ENCODE measurements at regions not wholly inside any gene's neighbourhood (a gene's known extent, or its start where the extent isn't known, plus 50 kb on each side); places are given as distances from the start of the nearest gene placed in this dataset.

DNA sequence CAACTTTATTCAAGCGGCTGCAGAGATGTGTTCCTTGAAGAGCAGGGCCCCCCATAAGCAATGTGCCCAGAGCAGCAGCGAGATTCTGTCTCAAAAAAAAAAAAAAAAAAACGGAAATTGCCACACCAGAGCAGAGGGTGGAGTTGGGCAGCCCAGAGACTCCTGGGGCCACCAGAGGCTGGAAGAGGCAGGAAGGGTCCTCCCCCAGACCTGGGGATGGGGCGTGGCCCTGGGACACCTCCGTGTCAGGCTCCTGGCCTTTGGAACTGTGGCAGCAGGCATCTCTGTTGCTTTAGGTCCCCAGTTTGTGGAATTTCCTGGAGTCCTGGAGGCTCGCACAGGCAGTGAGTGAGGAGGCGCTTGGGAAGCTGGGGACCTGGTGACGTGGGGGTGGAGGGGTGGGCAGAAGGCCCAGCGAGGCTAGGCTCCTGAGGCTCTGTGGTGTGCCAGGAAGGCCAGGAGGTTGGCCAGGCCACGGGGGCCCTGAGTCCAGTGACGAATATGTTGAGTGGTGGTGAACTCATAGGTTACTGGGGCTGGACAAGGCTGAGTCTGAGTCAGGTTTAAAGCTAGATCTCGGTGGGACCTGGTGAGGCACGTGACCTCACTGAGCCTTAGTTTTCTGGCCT is 735.6 kb downstream of the BRD1 start:
- TF ChIP-seq, protein P1, sequence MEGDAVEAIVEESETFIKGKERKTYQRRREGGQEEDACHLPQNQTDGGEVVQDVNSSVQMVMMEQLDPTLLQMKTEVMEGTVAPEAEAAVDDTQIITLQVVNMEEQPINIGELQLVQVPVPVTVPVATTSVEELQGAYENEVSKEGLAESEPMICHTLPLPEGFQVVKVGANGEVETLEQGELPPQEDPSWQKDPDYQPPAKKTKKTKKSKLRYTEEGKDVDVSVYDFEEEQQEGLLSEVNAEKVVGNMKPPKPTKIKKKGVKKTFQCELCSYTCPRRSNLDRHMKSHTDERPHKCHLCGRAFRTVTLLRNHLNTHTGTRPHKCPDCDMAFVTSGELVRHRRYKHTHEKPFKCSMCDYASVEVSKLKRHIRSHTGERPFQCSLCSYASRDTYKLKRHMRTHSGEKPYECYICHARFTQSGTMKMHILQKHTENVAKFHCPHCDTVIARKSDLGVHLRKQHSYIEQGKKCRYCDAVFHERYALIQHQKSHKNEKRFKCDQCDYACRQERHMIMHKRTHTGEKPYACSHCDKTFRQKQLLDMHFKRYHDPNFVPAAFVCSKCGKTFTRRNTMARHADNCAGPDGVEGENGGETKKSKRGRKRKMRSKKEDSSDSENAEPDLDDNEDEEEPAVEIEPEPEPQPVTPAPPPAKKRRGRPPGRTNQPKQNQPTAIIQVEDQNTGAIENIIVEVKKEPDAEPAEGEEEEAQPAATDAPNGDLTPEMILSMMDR (IDR thresholded peaks at IDR 0.05): no peak
- no peak for TF ChIP-seq ZFX (IDR thresholded peaks at IDR 0.05; ENCODE audit: borderline replicate concordance)
